GM10248 (cell line): ENCODE measurements at regions not wholly inside any gene's neighbourhood (a gene's known extent, or its start where the extent isn't known, plus 50 kb on each side); places are given as distances from the start of the nearest gene placed in this dataset.

Experiments
- CTCF ChIA-PET: fragments of 300-600 bp; sonication (Branson Sonifier 250); formaldehyde crosslinking; extraction: SDS; loops from one replicate; lab custom pipeline; 2021; ENCODE audit warnings: antibody characterized with exemption; lab: Yijun Ruan, JAX
- POLR2A ChIA-PET: fragments of 350-650 bp; sonication (Branson Sonifier 250); formaldehyde crosslinking; extraction: SDS; loops from one replicate; lab custom pipeline; 2020; ENCODE audit warnings: antibody characterized with exemption; lab: Yijun Ruan, JAX
- DNase-seq: peaks from one replicate; pipeline ENCODE4 v3.0.0; 2012; ENCODE audit errors: extremely low spot score
- CTCF ChIP-seq: IDR thresholded peaks from 2 replicates; pipeline ENCODE4 v1.5.1; 2012; ENCODE audit warnings: mild to moderate bottlenecking, low read depth; ENCODE audit errors: extremely low read depth, missing control alignments, control extremely low read depth

GRCh38 chr12:24476310-24476709 lies 472.6 kb downstream of the BCAT1 start:
- DNase-seq: no peak
- ChIA-PET POLR2A (no interaction called here), CTCF (no interaction called here)
- TF ChIP-seq CTCF: no peak

- POLR2A ChIA-PET: no interaction called here
- no peak for DNase-seq
- no peak for TF ChIP-seq CTCF
- CTCF ChIA-PET: interaction anchor here (1.4 kb wide), 1 partner anchor 12 kb away, joined by 3 read pairs; no protein-coding TSS in a partner anchor
Measured at GRCh38 chr12:24475337-24475736, 473.6 kb downstream of the BCAT1 start.

- CTCF ChIA-PET: interaction anchor here (0.9 to 1.3 kb wide), 2 partner anchors 29 to 70 kb away, joined by 3 read pairs; no protein-coding TSS in a partner anchor
- no peak for DNase-seq
- no peak for TF ChIP-seq CTCF
- POLR2A ChIA-PET: no interaction called here
Measured at GRCh38 chr12:24473097-24473496, 475.8 kb downstream of the BCAT1 start.

- DNase-seq: no peak
- no peak for TF ChIP-seq CTCF
- CTCF ChIA-PET: interaction anchor here (1.6 to 1.7 kb wide), 2 partner anchors 12 to 17 kb away, joined by 5 to 9 read pairs; no protein-coding TSS in a partner anchor
- POLR2A ChIA-PET: no interaction called here
Measured at GRCh38 chr12:24470050-24470449, 478.9 kb downstream of the BCAT1 start.

- POLR2A ChIA-PET: no interaction called here
- CTCF ChIA-PET: interaction anchor here (0.7 to 1.7 kb wide), 4 partner anchors 11 to 67 kb away, joined by 3 to 9 read pairs (median 4); no protein-coding TSS in a partner anchor
- no peak for DNase-seq
- no peak for TF ChIP-seq CTCF
Measured at GRCh38 chr12:24469089-24469488, 479.8 kb downstream of the BCAT1 start.

- ChIA-PET CTCF (interaction anchor here (1.1 to 1.9 kb wide), 2 partner anchors 11 to 14 kb away, joined by 3 to 4 read pairs; no protein-coding TSS in a partner anchor), POLR2A (no interaction called here)
- TF ChIP-seq CTCF: no peak
- DNase-seq: no peak
Measured at GRCh38 chr12:24467226-24467625, 481.7 kb downstream of the BCAT1 start.
